BJ (cell line): ENCODE measurements at regions not wholly inside any gene's neighbourhood (a gene's known extent, or its start where the extent isn't known, plus 50 kb on each side); places are given as distances from the start of the nearest gene placed in this dataset.
A peak's percentile ranks its signal among the peaks of the same experiment; 100 is the strongest.

Experiments
- CTCF ChIA-PET: fragments of 350-600 bp; formaldehyde crosslinking; extraction: SDS; loops from one replicate; lab custom pipeline; 2021; ENCODE audit warnings: antibody characterized with exemption, inconsistent platforms; lab: Yijun Ruan, JAX
- POLR2A ChIA-PET: fragments of 300-600 bp; sonication (Branson Sonifier 250); formaldehyde crosslinking; extraction: SDS; loops from one replicate; lab custom pipeline; 2021; ENCODE audit warnings: antibody characterized with exemption; lab: Charles Lee
- DNase-seq: peaks from one replicate; pipeline ENCODE4 v3.0.0-alpha.2; 2011; ENCODE audit warnings: low read depth
- H3K27me3 ChIP-seq: 2 replicates; pipeline ENCODE4 v1.6.0; 2011; ENCODE audit warnings: low read length; ENCODE audit not compliant: control insufficient read depth, insufficient read depth
- H3K36me3 ChIP-seq: 2 replicates; pipeline ENCODE4 v1.5.1; 2011; ENCODE audit warnings: low read length; ENCODE audit not compliant: control insufficient read depth, insufficient read depth
- H3K4me3 ChIP-seq: 2 replicates; pipeline ENCODE4 v1.5.1; 2011; ENCODE audit warnings: low read depth, mild to moderate bottlenecking, control low read depth, low read length
- TF ChIP-seq, protein P1 (sequence below): IDR thresholded peaks from 2 replicates; pipeline ENCODE4 v1.5.1; 2011; ENCODE audit warnings: low read depth, mild to moderate bottlenecking, control low read depth, inconsistent platforms, low read length, moderate library complexity; ENCODE audit not compliant: insufficient read depth

DNA sequence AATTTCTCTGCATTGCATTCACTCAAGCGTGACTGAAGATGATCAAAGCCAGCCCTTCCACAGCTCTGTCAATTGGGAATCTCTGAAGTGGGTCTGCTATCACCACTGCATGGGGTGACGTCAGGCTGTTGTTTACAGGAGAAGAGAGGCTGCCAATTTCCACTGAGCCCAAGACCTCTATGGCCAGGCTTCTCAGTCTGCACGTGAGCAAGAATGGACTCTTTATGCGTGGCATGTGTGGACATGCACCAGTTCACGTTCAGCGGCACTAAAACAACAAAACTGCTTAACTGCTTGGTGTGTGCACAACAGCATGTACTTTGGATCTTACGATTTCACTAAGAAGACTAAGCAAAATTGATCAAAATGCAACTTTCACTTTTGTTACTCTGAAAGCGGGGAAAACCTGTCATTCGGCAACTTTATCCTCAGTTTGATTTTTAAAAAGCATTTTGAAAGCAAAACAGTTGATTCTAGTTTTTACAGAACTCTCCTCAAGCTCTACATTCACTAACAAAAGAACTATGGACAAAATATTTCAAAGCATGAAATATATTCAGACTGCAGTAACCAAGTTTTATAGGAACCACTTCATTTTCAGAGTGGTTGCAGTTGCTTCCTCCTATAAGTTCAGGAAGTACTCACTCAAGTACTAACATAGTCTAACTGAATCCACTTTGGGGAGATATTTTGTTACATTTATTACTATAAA, 77.0 kb upstream of the SERTAD2 start:
- no peaks in the 10 kb centered on the region for H3K27me3 ChIP-seq
- H3K4me3 ChIP-seq = peak overlapping the region; percentile 11
- POLR2A ChIA-PET = interaction anchor here (1.0 kb wide), 1 partner anchor 77 kb away, joined by 4 read pairs; the partner anchor contains the start of gene SERTAD2
- TF ChIP-seq, protein P1, sequence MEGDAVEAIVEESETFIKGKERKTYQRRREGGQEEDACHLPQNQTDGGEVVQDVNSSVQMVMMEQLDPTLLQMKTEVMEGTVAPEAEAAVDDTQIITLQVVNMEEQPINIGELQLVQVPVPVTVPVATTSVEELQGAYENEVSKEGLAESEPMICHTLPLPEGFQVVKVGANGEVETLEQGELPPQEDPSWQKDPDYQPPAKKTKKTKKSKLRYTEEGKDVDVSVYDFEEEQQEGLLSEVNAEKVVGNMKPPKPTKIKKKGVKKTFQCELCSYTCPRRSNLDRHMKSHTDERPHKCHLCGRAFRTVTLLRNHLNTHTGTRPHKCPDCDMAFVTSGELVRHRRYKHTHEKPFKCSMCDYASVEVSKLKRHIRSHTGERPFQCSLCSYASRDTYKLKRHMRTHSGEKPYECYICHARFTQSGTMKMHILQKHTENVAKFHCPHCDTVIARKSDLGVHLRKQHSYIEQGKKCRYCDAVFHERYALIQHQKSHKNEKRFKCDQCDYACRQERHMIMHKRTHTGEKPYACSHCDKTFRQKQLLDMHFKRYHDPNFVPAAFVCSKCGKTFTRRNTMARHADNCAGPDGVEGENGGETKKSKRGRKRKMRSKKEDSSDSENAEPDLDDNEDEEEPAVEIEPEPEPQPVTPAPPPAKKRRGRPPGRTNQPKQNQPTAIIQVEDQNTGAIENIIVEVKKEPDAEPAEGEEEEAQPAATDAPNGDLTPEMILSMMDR = no peak
- DNase-seq = no peak
- CTCF ChIA-PET = no interaction called here
- H3K36me3 ChIP-seq = no peaks in the 10 kb centered on the region

DNA sequence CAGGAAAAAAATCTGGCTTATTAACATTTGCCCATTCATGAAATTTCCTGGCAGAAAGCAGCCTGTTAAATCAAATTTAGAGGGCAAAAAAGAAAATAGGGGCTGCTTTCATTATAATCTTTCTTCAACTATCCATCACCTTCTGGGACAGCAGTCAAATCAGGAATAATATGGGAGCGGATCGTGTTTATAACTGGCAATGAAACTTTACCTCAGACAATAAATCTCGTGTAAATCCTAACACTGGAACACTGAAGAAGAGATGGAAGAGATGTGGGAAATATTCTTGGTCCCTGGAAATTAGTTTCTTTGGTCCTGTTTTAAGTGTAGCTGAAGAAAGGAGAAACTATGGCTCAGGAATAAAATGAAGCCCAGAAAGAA, 77.5 kb upstream of the SERTAD2 start:
- Histone ChIP-seq H3K27me3 (no peaks in the 10 kb centered on the region), H3K4me3 (no peak overlapping the region), H3K36me3 (no peaks in the 10 kb centered on the region)
- no peak for DNase-seq
- CTCF ChIA-PET = interaction anchor here (1.3 kb wide), 1 partner anchor 11 kb away, joined by 3 read pairs; no protein-coding TSS in a partner anchor
- TF ChIP-seq, protein P1 = no peak
- POLR2A ChIA-PET = no interaction called here

DNA sequence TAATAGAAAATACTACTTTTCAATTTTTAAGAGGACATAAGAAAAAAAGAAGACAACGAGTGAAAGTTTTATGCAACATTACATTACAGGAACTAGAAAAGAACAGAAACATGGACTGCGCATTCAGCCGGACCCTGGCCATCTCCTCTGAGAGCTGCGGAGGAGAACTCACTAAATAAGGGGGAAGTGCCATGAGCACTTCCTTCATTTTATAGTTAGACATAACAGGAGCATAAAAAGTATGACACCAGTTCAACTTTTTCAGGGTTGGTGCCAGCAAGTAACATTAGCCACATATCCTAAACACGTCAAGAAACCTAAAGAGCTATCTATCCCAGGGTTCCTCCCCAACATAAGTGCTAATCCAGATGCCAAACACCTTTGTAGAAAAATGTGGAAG, 78.0 kb upstream of the SERTAD2 start:
- H3K27me3 ChIP-seq = no peaks in the 10 kb centered on the region
- TF ChIP-seq, protein P1 = no peak
- H3K36me3 ChIP-seq = no peaks in the 10 kb centered on the region
- ChIA-PET CTCF (interaction anchor here (1.3 kb wide), 1 partner anchor 10 kb away, joined by 3 read pairs; no protein-coding TSS in a partner anchor), POLR2A (no interaction called here)
- no peak overlapping the region for H3K4me3 ChIP-seq
- no peak for DNase-seq

DNA sequence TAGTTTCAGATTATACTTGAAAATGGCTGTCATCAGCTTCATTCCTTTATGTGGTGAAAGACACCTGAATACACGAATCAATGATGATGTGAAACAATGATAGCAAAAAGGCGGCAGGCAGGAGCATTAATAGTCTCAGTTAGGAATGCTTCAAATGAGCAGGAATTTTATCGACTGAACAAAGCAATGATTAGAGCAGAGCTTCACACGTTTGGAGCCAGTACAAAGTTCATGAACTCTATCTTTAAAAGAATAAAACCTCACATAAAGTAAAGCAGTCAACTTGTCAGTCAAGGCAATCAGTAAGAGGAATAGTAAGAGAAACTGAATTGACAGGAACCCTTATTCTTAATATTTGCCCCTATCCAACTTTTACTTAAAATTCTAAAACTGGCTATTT, 78.4 kb upstream of the SERTAD2 start:
- H3K4me3 ChIP-seq = no peak overlapping the region
- H3K27me3 ChIP-seq = no peaks in the 10 kb centered on the region
- CTCF ChIA-PET = interaction anchor here (1.2 to 1.3 kb wide), 2 partner anchors 10 to 15 kb away, joined by 3 read pairs; no protein-coding TSS in a partner anchor
- DNase-seq = no peak
- TF ChIP-seq, protein P1 = no peak
- POLR2A ChIA-PET = no interaction called here
- H3K36me3 ChIP-seq = no peaks in the 10 kb centered on the region

DNA sequence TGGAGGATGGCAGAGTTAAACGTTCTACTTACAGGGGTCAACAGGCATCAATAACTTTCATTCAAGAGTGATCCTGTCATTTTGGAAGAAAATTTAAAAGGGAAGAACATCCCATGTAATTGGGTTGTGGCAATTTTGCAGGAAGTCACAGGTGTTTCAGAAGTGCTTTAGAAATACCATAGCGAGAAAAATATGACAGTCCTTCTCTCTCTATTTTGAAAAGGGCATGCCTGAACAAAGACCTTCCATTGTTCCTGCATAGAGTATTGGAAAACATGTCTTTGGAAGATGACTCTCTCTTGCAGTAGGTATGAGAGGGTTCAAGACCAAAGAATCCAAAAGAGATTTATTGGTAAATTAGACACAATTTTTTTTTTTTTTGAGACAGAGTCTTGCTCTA, 81.8 kb upstream of the SERTAD2 start:
- CTCF ChIA-PET = no interaction called here
- POLR2A ChIA-PET = no interaction called here
- H3K27me3 ChIP-seq = no peaks in the 10 kb centered on the region
- no peak for DNase-seq
- no peak overlapping the region for H3K4me3 ChIP-seq
- H3K36me3 ChIP-seq = no peaks in the 10 kb centered on the region
- TF ChIP-seq, protein P1 = no peak
